ENCODE measurements at regions not wholly inside any gene's neighbourhood (a gene's known extent, or its start where the extent isn't known, plus 50 kb on each side); places are given as distances from the start of the nearest gene placed in this dataset.

- TF ChIP-seq CTCF (conservative IDR thresholded peaks at IDR 0.05) (no peak), ZFX (IDR thresholded peaks at IDR 0.05) (no peak)
Measured at GRCh38 chr2:21627938-21628337, 504.2 kb downstream of the TDRD15 start.

Data from C4-2B (cell line).